HG02759 (cell line): ENCODE measurements at regions not wholly inside any gene's neighbourhood (a gene's known extent, or its start where the extent isn't known, plus 50 kb on each side); places are given as distances from the start of the nearest gene placed in this dataset.

Experiments
- ATAC-seq: cut with Tn5 transposase; IDR thresholded peaks from one replicate; pipeline ENCODE4 v1.9.1; 2021; ENCODE audit warnings: mild to moderate bottlenecking, moderate library complexity; ENCODE audit not compliant: unreplicated experiment

DNA sequence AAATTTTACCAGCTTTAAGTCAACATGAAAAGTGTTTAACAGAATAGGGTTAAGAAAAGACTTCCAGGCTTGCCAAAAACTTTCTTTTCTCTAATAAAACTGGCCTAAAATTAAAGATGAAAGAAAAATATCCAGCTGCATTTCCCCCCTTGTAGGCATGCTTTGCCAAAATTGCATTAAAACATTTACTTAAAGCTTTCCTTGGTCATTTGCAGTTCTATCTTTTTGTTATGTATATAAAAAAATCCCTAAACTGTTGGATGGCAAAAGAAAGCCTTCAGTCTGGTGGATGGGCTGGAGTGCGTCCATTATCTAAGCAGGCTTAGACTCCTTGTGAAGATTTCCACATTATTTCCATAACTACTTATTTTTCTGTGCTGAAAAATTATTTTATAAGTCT is 105.4 kb upstream of the DSEL start:
- ATAC-seq = no peak

DNA sequence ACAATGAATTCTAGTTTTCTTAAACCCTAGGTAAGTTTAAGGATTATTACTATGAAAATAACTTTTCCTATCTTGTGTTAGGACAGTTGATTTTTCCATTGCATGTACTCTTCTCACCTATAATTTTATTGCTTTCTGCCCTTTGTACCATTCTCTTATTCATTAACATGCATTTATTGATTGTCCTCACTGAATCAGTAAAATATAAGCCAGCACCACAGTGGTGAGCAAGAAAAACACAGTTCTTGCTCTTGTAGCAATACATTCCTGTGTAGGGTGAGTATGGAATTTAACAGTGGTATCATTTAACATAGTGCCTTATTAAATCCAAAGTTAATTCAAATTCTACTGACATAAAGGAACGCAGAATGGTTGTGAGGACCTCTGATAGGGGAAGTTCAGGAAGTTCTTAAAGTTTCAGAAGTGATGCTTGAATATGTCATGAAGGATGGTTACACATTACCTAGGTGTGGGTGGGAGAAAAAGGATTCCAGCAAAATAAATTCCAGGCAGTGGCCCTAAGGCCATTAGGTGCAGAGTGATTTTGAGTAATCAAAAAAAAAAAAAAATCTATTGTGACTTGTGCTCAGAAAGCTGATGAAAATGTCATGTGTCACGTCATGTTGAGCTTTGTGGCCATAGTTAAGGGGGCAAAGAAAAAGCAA is 104.7 kb upstream of the DSEL start:
- ATAC-seq = no peak

DNA sequence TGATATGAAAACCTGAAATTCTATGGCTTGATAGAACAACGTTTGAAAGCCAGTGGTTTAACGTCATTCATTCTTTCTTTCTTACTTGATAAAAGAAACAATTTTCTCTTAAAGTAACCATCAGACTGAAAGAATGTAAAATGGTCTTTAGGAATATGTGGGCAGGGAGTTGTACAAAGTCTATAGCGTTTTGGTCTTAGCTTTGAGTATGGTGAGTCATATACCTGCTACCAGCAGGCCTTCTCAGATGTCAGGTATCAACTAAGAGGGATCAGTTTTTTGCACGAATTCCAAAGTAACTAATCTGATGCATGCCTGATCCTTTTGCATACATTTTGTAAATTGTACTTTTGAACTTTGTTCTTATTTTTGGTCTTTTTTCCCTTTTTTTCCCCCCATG is 101.5 kb upstream of the DSEL start:
- ATAC-seq = no peak

DNA sequence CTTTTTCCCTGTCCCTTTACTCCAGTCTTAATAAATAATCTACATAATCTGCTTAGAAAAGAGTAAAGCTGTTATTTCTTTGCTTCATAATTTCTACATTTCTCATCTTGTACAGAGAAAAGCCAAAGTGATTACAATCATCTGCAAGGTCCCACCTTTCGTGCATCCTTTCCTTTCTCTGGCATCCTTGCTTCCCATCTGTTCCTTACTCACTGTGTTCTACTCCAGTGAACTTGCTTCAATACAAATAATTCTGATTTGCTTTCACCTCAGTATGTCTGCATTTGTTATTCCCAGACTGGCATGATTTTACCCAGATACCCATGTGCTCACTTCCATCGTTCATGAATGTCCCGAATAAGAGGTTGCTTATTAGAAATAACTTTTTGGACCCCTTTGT is 99.4 kb upstream of the DSEL start:
- ATAC-seq = no peak

DNA sequence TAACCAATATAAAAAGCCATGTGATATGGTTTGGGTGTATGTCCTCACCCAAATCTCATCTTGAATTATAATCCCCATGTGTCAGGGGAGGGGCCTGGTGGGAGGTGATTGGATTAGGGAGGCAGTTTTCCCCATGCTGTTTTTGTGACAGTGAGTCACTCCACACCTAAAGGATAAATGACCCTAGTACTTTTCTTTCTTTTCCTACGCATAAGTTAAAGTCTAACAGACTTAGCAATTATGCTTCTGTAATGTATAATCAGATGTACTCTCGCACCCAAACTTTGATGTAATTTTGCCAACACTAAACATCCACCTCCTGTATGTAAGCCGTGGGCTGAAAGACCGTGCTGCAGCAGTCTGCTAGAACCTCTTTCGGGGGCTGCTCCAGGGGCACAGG is 97.2 kb upstream of the DSEL start:
- ATAC-seq = no peak

DNA sequence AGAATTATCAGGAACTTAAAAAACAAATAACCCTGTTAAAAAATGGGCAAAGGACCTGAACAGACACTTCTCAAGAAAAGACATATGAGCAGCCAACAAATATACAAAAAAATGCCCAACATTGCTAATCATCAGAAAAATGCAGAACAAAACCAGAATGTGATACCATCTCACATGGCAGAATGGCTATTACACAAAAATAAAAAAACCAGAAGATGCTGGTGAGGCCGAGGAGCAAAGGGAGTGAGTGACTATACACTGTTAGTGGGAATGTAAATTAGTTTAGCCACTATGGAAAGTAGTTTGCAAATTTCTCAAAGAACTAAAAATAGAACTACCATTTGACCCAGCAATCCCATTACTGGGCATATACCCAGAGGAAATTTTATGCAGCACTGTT is 95.8 kb upstream of the DSEL start:
- ATAC-seq = no peak

DNA sequence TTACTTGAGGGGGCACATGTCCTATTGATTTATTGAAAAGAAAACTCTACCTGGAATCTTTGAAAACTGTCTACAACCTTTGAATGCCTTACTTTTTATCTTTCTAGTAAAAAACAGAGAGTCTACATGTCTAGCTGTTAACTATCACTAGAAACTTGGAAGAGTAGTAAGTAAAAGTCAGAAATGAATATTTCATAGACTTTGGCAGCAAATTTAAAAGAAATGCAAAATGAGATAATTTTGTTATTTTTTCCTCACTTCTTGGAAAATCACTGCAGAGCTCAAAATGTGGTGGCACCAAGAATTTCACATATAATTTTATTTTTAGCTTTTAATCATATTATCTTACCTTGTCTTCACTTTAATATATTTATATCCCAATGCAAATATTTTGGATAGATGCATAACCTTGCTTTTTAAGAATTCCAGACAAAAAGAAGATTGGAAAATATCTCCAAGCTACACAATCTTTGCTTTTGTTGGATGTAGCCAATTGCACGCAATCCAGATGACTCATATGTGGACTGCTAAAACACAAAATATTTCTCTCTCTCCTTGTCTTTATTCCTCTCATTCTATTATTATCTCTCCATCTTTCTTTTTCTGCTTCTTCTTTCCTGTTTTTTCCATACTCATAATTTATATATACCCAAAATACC is 92.2 kb upstream of the DSEL start:
- no peak for ATAC-seq

DNA sequence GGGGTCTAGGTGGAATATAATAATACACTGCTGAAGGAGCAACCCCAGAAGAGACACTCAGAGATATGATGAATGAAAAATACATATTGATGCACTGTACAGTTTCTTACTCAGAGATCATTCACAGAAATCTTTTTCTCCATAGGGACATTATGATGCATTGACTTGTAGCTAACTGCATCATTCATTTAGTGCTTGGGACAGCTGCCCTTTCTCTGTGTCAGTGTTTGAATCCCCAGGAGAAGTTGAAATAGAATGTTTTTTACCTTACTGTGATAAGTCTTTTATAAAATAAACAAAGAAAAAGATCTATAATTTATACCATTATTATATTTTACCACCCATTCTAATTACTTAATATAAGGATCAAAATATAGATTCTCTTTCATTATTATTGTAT is 91.7 kb upstream of the DSEL start:
- ATAC-seq = no peak

DNA sequence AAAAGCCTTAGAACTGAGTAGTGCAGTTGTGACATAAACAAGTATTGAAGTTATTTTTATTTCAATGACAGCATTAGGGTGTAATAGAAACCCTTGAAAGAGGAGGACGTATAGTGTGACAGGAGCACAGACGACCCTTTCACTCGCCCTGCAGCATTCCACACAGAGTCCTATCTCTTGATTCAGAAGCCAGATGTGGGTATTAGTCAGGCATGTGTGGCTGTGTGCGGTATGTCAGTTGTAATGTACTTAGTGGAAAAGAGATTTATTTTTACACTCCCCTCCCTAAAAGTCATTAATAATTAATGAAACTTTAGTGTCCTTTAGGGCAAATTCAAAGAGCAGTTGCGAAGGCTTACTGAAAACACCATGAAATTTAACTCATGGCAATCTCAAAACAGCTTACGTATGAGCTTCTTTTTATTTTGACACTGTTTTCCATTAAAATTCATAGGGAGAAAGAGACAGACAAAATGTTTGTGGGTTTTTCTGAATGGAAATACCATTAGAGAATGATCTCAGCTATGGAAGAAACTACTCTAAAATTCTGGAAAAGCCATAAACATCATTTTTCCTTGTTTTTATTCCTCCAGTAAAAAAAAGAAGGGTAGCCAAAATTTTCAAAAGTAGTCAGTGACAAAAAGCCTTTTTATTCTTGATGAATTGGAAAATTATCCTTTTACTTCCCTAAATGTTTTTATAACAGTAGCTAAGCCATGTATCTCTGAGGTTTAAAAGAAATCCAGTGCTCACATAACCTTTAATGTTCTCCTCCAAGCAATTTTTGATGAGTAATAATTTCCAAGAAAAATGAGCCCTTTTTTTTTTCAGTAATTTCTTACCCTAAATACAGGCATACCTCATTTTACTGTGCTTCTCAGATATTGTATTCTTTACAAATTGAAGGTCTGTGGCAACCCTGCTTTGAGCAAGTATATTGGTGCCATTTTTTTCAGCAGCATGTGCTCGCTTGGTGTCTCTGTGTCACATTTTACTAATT is 84.0 kb upstream of the DSEL start:
- no peak for ATAC-seq

DNA sequence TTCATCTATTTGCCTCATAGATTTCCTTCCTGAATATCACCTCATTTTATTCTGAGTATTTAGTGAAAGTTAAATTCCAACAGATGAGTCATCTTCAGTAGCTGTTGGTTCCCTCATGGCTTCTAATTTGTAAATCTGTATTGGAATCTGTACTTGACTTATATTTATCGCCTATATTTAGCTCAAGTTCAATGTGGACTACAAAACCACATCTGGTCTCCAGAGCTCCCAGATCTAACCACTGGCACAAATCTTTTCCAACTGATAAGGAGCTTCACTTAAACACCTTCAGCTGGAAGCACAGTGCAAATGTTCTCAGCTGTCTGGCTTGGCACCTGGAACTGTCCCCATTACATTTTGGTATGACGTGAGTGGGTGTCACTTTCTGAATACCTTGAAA is 82.8 kb upstream of the DSEL start:
- ATAC-seq = no peak

DNA sequence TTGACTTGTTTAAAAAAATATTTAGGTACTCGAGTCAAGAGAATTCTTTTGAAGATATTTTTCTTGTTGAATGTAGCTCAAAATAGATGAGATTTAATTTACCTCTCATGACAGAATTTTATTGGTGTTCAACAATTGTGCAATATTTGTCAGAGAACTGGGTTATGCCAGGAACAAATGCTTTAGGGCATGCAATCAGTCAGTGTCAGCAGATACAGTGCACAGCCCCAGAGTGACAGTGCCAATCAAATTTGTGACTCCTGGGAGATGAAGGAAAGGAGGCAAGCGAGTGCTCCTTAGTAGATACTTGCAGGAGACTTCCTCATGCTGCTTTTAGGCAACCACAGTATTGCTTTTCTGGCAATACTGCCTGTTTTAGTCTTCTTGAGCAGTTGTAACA is 81.2 kb upstream of the DSEL start:
- no peak for ATAC-seq

DNA sequence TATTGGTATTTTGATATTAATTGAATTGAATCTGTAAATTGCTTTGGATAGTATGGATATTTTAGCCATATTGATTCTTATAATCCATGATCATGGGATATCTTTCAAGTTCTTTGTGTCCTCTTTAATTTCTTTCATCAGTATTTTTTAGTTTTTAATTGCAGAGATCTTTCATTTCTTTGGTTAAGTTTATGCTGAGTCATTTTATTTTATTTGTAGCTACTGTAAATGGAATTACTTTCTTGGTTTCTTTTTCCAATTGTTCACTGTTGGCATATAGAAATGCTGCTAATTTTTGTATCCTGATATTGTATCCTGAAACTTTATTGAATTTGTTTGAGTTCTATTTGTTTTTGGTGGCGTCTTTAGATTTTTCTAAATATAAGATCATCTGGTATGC is 79.5 kb upstream of the DSEL start:
- no peak for ATAC-seq

DNA sequence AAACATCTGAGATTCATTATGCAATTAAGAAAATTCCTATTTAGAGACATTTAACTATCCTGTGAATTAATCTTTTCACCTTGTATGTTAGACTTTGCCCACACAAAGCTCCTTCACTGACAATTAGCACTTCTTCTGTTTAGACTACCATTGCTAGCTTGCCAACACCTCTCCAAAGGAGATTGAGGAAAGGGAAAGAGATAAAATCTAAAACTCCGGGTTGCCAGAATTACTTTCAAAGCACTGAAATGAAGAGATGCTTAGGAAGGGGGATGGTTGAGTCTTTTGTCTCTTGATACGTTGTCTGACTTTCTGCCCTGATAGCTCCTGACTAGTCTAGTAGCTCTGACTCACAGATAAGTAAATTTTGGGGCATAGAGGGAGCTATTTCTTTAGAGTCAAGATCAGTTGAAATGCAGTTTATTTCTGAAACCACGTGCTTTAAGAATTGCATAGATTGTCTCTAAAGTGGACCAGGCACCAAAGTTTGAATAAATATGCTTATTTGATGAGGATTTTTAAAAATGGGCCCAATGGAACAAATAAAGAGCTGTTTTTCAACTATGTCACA is 74.1 kb upstream of the DSEL start:
- no peak for ATAC-seq

DNA sequence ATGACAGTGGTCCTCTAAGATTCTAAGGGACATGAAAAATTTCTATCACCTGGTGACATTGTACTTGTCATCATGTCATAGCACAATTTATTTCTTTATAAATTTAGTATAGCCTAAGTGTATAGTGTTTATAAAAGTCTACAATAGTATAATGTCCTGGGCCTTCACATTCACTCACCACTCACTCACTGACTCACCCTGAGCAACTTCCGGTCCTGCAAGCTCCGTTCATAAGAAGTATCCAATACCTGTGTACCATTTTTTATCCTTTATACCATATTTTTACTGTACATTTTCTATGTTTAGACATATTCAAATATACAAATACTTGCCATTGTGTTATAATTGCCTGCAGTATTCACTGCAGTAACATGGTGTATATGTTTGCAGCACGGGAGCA is 72.8 kb upstream of the DSEL start:
- ATAC-seq = no peak

DNA sequence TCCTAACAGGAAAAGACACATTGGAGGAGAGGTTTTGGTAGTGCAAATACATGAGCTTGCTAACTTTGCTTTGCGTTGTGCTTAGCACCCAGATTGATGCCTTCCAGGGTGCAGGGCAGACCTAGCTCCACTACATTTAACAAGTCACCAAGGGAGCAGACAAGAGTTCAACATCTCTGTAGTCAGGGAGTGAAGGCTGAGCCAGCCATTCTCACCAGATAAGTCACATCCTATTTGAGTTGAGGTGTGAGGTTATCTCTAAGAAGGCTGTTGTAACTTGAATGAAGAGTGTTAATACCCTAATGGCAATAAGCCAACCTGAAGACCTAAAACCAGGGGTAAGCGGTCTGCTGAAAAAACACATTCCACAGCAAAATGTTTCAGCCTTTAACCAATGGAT is 69.6 kb upstream of the DSEL start:
- no peak for ATAC-seq

DNA sequence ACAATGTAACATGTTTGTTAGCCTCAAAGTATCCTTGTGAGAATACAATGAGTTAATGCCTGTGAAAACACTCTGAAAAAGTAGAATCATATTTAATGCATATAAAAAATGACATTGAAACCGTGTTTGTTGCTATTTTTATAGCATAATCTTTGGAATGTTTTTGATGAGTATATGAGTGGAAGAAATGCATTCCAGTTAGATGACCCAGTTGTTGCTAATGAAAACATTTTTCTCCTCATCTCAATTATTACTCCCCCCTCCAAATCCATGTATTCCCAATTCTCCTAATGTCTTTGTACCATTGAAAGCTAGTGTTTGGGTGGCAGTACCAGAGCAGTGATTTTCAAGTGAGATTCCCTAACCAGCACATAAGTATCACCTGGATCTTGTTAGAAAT is 67.1 kb upstream of the DSEL start:
- ATAC-seq = no peak

DNA sequence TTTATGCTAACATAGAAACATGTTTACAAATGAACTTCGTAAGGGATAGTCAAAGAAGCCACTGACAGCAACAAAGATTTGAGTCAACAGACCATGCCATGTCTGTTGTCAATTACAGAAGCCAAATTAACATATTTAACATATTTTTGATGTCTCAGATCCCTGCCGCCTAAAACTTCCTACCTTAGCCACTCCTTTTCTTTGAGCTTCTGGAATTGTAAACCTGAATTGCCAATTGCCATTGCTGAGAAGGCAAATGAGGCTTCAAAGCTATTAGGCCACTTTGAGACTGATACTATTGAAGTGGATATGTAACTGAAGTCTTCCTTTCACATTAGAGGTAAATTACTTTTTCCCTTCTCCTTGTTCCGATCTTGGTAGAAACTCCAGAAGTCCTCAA is 66.0 kb upstream of the DSEL start:
- no peak for ATAC-seq

DNA sequence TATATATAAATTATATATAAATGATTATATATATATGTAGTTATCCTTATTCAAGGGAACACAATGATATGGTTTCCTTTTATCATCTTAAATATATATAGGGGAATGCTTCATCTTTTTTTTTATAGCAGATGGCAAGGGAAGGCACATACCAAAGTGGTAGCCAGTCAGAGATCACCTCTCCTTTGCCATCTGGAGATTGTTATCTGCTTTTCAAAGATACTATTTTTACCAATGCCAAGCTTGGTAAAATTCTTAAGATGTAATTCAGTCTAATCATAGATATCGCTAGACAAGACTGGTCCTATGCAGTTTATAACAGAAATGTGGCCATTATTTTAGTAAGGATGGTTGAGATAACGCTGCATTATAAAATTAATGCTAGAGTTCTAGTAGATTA is 64.7 kb upstream of the DSEL start:
- no peak for ATAC-seq

DNA sequence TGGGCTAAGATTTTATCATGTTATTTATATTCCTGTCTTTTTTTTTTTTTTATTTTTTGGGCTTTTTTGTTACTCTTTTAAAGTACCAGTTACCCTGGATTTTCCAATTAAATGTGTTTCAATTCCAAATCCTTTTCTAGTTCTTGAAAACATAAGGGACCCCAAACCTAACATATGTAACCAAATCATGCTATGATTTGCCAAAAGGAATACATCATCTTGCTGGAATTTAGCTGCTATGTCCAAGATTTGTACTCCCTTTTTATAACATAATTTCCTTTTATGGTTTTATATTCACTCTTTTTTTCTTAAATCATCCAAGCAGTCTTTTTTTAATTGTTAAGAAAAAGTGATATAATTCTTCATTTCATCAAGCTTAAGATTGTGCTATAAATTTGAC is 60.9 kb upstream of the DSEL start:
- no peak for ATAC-seq

DNA sequence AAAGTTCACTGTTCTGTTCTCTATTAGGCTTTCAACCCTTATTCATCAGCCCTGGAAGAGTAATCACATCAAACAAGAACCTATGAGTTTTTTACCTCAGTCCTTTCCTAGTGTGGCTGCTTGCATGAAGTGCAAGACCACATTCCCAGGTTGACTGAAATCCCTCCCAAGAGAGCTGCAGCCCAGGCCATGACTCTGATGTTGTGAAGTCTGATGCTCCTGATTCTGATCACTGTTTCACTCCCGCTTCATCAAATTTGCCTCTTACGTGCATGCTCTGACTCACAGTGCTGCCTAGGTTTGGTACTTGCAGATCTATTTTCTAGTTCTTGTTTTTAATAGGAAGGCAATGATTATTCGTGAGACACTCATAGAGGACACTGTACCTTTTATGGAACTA is 58.2 kb upstream of the DSEL start:
- no peak for ATAC-seq

DNA sequence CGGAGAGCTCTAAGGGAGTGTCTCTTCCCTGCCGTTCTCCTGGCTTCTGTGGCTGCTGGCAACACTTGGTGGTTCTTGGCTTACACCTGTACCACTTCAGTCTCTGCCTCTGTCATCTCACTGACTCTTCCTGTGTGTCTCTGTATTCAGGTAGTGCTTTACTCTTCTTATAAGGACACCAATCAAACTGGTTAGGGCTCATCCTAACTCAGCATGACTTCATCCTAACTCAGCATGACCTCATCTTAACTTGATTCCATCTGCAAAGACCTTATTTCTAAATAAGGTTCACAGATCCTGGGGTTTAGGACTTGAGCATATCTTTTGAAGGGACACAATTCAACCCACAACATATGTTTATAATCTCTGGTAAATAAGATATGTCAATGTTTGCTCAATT is 51.6 kb upstream of the DSEL start:
- no peak for ATAC-seq
